ENCODE measurements at regions not wholly inside any gene's neighbourhood (a gene's known extent, or its start where the extent isn't known, plus 50 kb on each side); places are given as distances from the start of the nearest gene placed in this dataset.
A peak's percentile ranks its signal among the peaks of the same experiment; 100 is the strongest.

DNA sequence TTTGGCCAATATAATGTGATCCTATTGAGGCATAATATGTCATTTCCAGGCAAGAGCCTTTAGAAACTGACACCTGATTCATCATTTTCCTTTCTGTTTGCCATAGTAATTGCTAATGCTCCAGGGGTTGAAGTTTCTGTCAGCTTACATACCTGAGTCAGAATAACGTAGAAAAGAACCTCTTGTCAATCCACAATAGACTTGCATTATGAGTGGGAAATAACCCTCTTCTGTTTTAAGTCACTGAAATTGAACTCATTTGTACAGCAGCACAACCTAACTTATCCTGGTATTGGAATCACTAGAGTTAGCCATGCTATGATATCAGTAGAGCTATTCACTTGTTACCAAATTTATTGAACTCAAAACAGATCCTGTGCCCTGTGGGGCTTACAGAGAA lies 101.7 kb upstream of the TP63 start:
- no peak for DNase-seq (ENCODE audit: low read depth in 1 of 2, low spot score in 2 of 2)
- Histone ChIP-seq H3K36me3 (no peaks in the 10 kb centered on the region), H3K9me3 (replicated peaks) (no peaks in the 10 kb centered on the region), H3K27me3 (replicated peaks) (no peaks in the 10 kb centered on the region), H3K4me1 (replicated peaks) (no peaks in the 10 kb centered on the region), H3K27ac (no peak overlapping the region), H3K4me3 (no peak overlapping the region)

DNA sequence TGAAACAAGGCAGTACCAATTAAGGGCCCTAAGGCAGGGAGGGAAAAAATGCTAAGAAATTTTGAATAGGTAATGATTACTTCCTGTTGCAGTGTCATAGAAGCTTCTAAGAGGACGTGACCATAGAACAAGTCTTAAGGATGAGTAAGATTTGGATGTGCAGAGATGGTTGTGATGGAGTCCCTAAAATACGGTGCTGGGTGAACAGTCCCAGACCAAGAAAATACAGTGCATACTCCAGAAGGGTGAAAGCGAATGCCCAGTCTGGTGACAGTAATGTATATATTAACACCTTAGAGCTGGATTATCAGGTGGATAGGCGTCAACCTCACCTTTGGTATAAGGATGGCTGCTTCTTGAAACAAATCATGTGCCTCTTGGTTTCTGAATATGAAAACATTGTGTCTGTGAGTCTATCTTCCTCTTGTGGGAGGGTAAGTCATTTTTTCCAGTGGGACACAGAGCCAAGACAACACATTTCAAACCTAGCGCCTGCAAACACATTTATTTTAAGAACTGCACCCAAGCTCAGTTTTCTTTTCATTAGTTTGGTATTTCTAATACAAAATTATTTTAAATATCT lies 101.2 kb upstream of the TP63 start:
- Histone ChIP-seq H3K36me3 (no peaks in the 10 kb centered on the region), H3K4me3 (no peak overlapping the region), H3K27me3 (replicated peaks) (no peaks in the 10 kb centered on the region)

DNA sequence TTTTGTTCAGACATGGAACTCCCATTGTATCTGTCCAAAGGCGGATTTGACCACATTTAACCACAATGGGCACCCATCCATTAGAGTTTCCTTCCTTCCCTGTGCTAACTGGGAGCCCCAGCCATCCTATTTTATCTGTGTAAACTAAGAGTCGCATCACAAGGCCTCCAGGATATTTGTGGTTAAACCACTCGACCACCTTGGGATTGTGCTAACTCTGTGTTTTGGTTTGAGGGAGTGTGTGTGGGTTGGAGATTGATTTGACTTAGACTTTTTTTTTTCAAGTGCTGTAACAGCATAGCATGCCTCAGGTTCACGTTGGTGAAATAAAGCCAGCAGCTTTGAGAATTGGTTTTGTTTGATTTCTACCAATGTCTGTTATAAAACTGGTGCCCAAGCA lies 100.4 kb upstream of the TP63 start:
- Histone ChIP-seq H3K4me1 (replicated peaks) (no peaks in the 10 kb centered on the region), H3K27ac (no peak overlapping the region), H3K36me3 (no peaks in the 10 kb centered on the region), H3K27me3 (replicated peaks) (no peaks in the 10 kb centered on the region), H3K9me3 (replicated peaks) (no peaks in the 10 kb centered on the region), H3K4me3 (no peak overlapping the region)
- peak in 1 of 2 experiments; percentile 4 for DNase-seq (ENCODE audit: low read depth in 1 of 2, low spot score in 2 of 2)

More for the DNA sequence above, 101.2 kb upstream of the TP63 start:
- Histone ChIP-seq H3K4me1 (replicated peaks) (no peaks in the 10 kb centered on the region), H3K9me3 (replicated peaks) (no peaks in the 10 kb centered on the region), H3K27ac (no peak overlapping the region)
- no peak for DNase-seq (ENCODE audit: low read depth in 1 of 2, low spot score in 2 of 2)

DNA sequence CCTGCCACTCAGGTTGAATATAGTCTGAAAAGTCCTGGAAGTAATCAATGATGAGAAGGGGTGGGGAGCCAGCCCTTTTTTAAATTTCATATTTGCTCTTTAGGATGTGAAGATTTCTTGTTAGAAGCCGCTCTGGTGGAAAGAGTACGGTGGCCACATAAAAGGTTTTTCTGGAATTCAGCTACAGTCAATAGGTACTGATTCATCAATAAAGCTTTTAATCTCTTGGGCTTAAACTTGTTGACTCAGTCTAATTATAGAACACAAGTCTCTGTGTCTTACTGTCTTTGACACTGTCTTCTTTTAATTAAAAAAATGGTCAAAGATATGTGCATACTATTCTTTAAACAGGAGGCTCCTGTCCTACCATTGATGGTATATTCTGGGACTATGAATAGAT lies 99.9 kb upstream of the TP63 start:
- Histone ChIP-seq H3K4me3 (no peak overlapping the region), H3K27me3 (replicated peaks) (no peaks in the 10 kb centered on the region), H3K27ac (no peak overlapping the region), H3K36me3 (no peaks in the 10 kb centered on the region), H3K4me1 (replicated peaks) (no peaks in the 10 kb centered on the region), H3K9me3 (replicated peaks) (no peaks in the 10 kb centered on the region)
- DNase-seq (ENCODE audit: low read depth in 1 of 2, low spot score in 2 of 2) = no peak

DNA sequence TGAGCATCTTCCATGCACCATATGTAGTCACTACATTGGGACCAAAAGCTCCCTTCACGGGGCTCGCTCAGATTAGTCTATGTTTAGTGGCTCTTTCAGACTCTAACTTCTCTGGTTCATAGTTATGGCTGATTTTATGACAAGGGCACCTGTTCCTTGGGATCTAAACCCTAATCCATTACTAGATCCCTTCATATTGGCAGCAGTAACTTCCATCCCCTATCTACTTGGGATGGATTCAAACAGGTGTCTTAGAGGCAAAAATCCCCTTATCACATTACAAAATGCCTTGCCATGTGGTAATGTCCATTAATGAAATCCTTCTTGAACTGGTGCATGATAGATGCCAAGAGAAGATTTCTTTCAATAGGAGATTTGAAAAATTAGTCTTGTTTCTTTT lies 96.7 kb upstream of the TP63 start:
- no peaks in the 10 kb centered on the region for H3K4me1 ChIP-seq (replicated peaks)
- H3K4me3 ChIP-seq = no peak overlapping the region
- H3K36me3 ChIP-seq = no peaks in the 10 kb centered on the region
- H3K27me3 ChIP-seq (replicated peaks) = no peaks in the 10 kb centered on the region
- H3K9me3 ChIP-seq (replicated peaks) = no peaks in the 10 kb centered on the region
- DNase-seq (ENCODE audit: low read depth in 1 of 2, low spot score in 2 of 2) = no peak
- H3K27ac ChIP-seq = no peak overlapping the region

DNA sequence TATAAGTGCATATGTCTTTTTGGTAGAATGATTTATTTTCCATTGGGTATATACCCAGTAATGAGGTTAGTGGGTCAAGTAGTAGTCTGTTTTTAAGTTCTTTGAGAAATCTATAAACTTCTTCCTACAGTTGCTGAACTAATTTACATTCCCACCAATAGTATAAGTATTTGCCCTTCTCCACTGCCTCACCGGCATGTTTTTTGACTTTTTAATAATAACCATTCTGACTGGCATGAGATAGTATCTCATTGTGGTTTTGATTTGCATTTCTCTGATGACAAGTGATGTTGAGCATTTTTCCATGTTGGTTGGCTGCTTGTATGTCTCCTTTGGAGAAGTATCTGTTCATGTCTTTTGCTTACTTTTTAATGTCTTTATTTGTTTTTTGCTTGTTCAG lies 94.1 kb upstream of the TP63 start:
- DNase-seq (ENCODE audit: low read depth in 1 of 2, low spot score in 2 of 2) = no peak
- H3K27ac ChIP-seq = no peak overlapping the region
- no peaks in the 10 kb centered on the region for H3K4me1 ChIP-seq (replicated peaks)
- no peaks in the 10 kb centered on the region for H3K27me3 ChIP-seq (replicated peaks)
- H3K4me3 ChIP-seq = no peak overlapping the region
- no peaks in the 10 kb centered on the region for H3K9me3 ChIP-seq (replicated peaks)
- H3K36me3 ChIP-seq = no peaks in the 10 kb centered on the region

DNA sequence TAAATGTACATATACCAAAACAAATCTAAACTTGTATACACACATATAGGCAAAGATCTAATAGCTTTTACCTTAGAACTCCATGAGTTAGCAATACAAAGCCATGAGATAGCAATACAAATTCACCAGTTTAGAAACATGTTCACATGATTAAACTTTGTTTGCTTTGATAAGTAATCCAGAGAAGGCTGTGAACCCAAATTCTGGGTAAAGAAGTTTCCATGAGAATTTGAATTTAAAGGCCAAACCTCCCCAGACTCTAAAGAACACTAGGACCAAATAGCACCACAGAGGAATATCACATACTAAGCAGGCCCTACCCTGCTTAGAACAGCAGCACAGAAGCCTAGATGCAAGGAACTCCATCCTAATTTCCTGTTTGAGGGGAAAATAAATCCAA lies 83.7 kb upstream of the TP63 start:
- Histone ChIP-seq H3K9me3 (replicated peaks) (no peaks in the 10 kb centered on the region), H3K4me3 (no peak overlapping the region), H3K36me3 (no peaks in the 10 kb centered on the region), H3K27ac (no peak overlapping the region), H3K4me1 (replicated peaks) (no peaks in the 10 kb centered on the region), H3K27me3 (replicated peaks) (no peaks in the 10 kb centered on the region)
- DNase-seq (ENCODE audit: low read depth in 1 of 2, low spot score in 2 of 2) = no peak

DNA sequence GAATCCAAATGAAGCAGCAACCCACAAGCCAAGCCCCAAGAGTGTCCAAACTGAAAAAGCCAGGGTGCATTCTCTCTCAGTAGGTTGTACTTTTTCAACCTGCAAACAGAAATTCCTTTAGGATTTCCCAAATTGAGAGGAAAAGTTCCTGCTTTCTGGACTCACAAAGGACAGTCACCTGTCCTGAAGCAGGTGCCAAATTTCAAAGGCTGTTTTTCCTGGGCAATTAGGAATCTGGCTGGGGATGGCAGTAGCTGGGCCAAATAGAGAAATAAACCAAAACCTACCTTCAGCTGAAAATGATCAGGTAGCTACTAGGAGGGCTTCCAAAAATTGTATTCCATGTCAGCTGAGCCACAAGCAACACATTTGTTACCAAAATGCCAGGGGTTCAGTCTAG lies 83.1 kb upstream of the TP63 start:
- no peak for DNase-seq (ENCODE audit: low read depth in 1 of 2, low spot score in 2 of 2)
- no peaks in the 10 kb centered on the region for H3K9me3 ChIP-seq (replicated peaks)
- no peaks in the 10 kb centered on the region for H3K27me3 ChIP-seq (replicated peaks)
- no peak overlapping the region for H3K4me3 ChIP-seq
- no peak overlapping the region for H3K27ac ChIP-seq
- no peaks in the 10 kb centered on the region for H3K36me3 ChIP-seq
- no peaks in the 10 kb centered on the region for H3K4me1 ChIP-seq (replicated peaks)

DNA sequence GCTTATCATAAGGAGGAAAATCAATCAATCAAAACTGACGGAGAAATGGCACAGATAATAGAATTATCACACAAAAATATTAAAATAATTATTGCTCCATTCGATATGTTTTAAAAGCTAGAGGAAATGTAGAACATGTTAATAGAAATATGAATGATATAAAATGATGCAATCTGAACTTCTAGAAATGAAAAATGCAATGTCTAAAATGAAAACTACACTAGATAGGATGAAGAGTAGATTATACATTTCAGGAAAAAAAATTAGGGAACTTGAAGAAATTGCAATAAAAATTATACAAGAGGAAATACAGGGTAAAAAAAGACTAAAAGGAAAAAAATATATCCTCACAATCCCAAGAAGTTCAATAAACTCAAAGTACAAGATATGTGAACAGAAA lies 80.2 kb upstream of the TP63 start:
- no peak for DNase-seq (ENCODE audit: low read depth in 1 of 2, low spot score in 2 of 2)
- Histone ChIP-seq H3K9me3 (replicated peaks) (no peaks in the 10 kb centered on the region), H3K27me3 (replicated peaks) (no peaks in the 10 kb centered on the region), H3K4me3 (no peak overlapping the region), H3K36me3 (no peaks in the 10 kb centered on the region), H3K4me1 (replicated peaks) (no peaks in the 10 kb centered on the region), H3K27ac (no peak overlapping the region)

DNA sequence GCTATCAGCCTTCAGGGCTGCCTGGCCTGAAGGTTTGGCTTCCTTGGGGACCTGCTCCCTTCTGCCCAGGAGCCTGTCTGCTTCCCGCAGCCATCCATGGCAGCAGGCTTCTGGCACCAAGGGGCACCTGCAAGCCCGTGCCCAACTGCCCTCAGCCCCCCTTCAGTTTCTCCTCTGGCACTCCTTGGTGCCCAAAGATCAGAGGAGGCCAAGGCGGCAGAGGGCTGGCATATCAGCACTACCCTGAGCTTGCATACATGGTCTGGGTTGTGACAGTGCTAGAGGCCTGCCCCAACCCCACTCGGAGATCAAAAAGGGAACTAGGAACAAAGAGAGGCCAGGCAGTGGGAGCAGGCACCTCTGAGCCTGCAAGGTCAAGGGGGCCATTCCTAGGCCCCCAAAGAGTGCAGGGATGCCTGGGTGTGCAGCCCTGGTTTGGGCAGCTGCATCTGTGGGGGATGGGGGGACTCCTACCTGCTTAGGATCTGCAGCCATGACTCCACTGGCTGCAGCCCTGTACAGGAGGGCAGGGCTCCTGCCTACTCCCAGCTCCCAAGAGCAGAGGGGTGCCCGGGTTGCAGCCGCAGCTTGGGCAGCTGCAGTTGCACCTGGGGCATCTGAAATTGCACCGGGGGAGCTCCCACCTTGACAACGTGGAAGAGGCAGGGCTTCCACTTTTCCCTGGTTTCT lies 76.2 kb upstream of the TP63 start:
- Histone ChIP-seq H3K36me3 (no peaks in the 10 kb centered on the region), H3K27ac (no peak overlapping the region), H3K27me3 (replicated peaks) (no peaks in the 10 kb centered on the region), H3K4me1 (replicated peaks) (no peaks in the 10 kb centered on the region), H3K4me3 (no peak overlapping the region), H3K9me3 (replicated peaks) (no peaks in the 10 kb centered on the region)
- no peak for DNase-seq (ENCODE audit: low read depth in 1 of 2, low spot score in 2 of 2)

DNA sequence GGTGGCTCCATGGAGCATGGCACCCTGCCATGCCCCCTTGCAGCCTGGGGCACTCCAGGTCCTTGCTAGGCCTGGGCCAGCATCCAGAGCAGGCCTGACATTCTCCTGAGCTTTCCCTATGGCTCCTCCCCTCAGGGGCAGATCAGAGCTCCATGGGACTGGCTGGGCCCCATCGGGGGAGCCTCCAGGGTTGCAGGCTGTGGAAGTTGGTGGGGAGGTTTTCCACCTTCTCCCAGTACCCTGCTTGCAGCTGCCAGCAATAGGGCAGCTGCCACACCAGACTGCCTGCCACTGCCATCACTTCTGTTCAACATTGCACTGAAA lies 75.7 kb upstream of the TP63 start:
- no peaks in the 10 kb centered on the region for H3K9me3 ChIP-seq (replicated peaks)
- no peaks in the 10 kb centered on the region for H3K4me1 ChIP-seq (replicated peaks)
- H3K27ac ChIP-seq = no peak overlapping the region
- no peaks in the 10 kb centered on the region for H3K36me3 ChIP-seq
- H3K4me3 ChIP-seq = no peak overlapping the region
- DNase-seq (ENCODE audit: low read depth in 1 of 2, low spot score in 2 of 2) = no peak
- no peaks in the 10 kb centered on the region for H3K27me3 ChIP-seq (replicated peaks)

DNA sequence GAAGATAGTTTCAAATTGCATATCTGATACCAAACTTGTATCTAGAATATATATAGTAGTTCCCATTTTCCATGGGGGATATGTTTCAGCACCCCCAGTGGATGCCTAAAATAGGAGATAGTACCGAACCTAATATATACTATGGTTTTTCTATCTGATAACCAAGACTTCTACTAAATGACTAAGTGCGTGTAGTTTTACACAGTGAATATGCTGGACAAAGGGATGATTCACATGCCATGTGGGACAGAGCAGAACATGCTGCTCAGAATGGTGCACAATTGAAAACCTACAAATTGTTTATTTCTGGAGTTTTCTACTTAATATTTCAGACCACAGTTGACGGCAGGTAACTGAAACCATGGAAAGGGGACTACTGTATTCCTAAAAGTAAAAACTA lies 73.4 kb upstream of the TP63 start:
- H3K27ac ChIP-seq = no peak overlapping the region
- H3K27me3 ChIP-seq (replicated peaks) = no peaks in the 10 kb centered on the region
- H3K4me1 ChIP-seq (replicated peaks) = no peaks in the 10 kb centered on the region
- H3K4me3 ChIP-seq = no peak overlapping the region
- DNase-seq (ENCODE audit: low read depth in 1 of 2, low spot score in 2 of 2) = no peak
- H3K9me3 ChIP-seq (replicated peaks) = no peaks in the 10 kb centered on the region
- H3K36me3 ChIP-seq = no peaks in the 10 kb centered on the region

DNA sequence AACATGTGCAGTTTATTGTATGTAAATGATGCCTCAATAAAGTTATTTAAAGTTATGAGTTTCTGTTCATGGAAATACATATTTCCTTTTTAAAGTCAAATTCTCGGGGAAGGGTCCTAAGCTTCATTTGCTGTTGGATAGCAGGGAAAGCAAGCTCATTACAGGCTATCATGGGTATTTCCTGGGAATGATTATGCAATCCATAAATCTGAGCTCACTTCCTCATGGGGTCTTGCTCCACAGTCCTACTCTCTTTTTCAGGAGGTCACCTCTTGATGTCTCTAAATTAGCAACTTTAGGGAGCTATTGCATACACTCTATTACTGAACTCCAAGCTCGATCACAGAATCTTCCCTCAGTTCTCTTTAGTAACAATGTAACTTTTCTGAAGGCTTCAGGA lies 69.9 kb upstream of the TP63 start:
- H3K27me3 ChIP-seq (replicated peaks) = no peaks in the 10 kb centered on the region
- H3K4me3 ChIP-seq = no peak overlapping the region
- H3K9me3 ChIP-seq (replicated peaks) = no peaks in the 10 kb centered on the region
- no peak for DNase-seq (ENCODE audit: low read depth in 1 of 2, low spot score in 2 of 2)
- peaks cover 7% of the 10 kb centered on the region; the same call in 1 of the 2 replicates for H3K4me1 ChIP-seq (replicated peaks)
- no peaks in the 10 kb centered on the region for H3K36me3 ChIP-seq
- no peak overlapping the region for H3K27ac ChIP-seq

DNA sequence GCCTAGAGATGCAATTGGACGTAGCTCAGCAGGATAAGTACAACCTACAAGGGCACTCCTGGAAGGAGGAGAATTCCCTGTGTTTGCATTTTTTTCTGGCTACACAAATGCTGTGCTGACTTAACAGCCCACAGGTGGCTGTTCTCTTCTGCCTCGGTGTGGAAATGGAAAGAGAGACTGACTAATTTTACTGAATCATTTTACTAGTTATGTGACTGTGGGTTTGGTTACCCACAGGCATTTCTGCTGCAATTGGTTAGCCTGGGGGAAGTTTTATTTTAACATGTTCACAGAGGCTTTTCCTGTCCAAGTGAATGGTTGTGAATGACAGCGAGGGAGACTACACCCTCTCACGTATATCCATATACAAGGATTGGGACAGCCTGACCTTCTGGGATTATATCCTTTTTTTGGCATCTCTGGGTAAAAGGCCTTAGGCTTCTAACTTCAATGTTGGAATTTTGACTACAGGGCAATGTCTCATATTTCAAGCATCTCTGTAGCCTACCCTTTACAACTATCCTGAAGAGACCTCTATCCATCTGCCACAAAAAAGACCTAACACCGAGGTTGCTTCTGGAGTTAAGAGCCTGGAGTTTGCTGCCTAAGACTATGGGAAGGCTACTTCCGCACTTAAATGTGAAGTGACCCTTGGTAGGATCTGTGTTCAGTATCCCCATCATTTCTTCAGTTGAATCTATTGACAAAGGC lies 67.2 kb upstream of the TP63 start:
- peaks cover 7% of the 10 kb centered on the region; the same call in 1 of the 2 replicates for H3K4me1 ChIP-seq (replicated peaks)
- H3K36me3 ChIP-seq = no peaks in the 10 kb centered on the region
- H3K27me3 ChIP-seq (replicated peaks) = no peaks in the 10 kb centered on the region
- no peak overlapping the region for H3K27ac ChIP-seq
- no peak overlapping the region for H3K4me3 ChIP-seq
- peak in 1 of 2 experiments; percentile 20 for DNase-seq (ENCODE audit: low read depth in 1 of 2, low spot score in 2 of 2)
- no peaks in the 10 kb centered on the region for H3K9me3 ChIP-seq (replicated peaks)
